ENCODE measurements at regions not wholly inside any gene's neighbourhood (a gene's known extent, or its start where the extent isn't known, plus 50 kb on each side); places are given as distances from the start of the nearest gene placed in this dataset.

DNA sequence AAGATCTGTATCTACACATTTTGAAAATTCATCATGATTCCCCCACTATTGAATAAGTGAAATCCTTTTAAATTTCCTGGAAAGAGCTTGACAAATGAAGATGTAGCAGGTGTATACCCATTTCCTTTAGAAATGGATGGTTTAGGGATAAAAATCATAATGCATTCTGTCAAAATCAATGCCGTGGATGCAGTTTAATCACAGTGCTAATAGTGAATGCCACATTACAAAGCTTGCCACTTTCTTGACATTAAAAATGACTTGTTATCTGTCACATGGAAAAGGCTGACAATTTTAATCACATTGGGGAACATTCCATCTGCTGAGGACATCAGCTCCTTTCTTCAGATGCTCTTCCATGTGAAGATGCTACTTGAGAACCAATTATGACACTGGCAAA, 229.6 kb downstream of the GPAM start:
- no peak for FAIRE-seq

DNA sequence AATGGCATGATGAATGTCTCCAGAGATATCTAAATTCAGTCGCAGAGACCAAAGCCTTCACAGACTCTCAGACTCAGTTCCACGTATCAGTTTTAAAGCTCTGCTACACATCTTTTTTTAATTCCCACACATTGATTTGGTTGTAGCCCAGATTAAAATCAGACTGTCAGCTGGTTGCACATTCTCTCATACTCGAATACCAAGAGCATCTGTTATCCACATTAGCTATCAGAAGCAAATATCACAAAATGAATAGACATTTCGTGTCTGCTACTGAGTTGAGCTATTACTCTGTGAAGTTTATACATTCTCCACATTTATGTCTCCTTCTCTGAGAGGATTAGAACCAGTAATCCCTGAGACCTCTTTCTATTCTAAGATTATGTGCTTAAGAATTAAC, 229.2 kb downstream of the GPAM start:
- FAIRE-seq: no peak

DNA sequence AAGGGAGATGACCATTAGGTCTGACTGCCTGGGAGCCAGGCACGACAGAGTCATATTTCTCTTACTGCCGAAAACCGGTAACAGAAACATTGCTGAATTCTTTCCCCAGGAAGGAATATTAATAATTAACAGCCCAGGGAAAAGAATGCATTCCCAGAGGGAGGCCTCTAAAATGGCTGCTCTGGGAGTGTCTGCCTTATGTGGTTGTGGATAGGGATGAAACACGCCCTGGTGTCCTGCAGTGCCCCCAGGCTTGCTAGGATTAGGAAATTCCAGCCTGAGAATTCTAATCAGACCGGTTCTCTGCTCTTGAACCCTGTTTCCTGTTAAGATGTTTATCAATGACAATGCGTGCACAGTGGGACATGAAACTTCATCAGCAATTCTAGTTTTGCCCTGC, 226.7 kb downstream of the GPAM start:
- no peak for FAIRE-seq

DNA sequence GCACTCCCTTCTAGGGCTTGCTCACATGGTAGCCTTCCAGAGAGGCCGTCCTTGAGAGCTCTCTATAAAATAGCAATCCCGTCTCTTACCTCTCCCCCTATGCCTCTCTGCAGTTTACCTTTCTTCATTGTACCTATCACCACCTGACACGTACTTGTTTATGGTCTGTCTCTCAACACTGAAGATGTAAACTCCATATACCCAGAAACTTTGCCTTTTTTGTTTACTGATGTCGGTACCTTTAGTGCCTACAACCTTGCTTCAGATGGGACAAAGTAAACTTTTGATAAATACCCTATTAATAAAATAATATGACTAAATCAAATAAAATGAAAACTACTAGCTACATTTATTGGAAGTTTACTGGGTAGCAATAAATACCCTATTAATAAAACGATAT, 220.6 kb downstream of the GPAM start:
- FAIRE-seq: no peak

DNA sequence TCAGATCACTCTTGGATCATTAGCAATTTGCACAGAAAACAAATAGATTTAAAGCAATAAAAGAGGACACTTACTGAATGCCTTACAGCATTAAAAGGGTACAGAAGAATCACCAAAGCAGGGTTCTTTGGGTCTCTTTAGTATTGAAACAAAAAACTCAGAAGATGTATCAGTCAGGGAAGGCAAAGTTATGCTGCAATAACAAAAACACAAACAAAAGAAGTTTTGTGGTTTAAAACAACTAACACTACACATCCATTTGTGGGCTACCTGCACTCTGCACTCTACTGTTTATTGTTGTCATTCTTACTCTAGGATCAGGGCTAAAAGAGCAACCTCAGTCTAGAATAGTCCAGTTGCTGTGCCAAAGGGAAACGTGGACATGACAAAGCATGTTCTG, 216.4 kb downstream of the GPAM start:
- no peak for FAIRE-seq

DNA sequence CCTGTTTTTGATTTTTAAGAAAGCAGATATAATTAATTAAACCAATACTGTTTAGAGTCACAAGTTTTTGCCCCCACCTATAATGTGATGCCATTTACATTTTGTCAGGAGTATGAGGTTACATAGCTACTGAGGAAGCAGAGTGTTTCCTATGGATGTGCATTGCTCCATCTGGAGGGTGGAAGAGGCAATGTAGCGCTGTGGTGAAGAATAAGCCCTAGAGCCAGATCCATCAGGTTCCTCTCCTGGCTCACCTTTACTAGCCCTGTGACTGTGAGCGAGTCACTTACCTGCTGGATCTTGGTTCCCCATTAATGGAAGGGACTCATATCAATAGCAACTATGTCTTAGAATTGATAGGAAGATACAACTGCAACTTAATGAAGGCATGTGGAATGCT, 216.0 kb downstream of the GPAM start:
- FAIRE-seq: no peak

DNA sequence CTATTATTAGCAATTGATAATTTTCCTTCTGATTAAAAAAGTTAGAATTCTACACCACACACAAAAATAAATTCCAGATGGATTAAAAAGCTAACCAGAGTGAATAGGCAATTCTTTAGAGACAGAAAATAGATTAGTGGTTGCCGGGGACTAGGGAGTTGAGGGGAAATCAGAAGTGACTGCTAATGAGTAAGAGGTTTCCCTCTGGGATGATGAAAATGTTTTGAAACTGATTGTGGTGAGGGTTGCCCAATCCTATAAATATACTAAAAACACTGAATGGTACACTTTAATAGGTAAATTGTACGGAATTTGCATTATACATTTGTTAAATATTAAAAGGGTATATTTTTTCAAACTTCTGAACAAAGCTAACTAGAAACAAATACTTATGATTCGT, 214.9 kb downstream of the GPAM start:
- FAIRE-seq: no peak

DNA sequence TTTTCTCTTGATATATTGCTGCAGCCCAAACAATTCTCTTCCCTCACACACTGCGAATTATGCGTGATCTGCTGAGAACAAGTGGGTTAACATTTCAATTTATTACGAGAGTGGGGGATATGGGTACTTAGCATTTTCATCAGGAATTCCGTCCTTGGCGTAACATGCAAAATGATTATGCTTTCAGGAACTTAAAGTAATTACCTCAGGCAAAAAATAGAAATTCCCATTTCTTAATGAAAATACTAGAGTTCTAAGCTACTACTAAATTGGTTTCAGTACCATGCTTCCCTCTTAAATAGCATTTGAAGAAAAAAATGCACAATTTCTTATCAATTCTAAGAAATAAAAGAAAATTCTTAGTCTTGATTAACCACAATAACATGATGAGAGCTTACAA, 213.5 kb downstream of the GPAM start:
- FAIRE-seq: no peak

DNA sequence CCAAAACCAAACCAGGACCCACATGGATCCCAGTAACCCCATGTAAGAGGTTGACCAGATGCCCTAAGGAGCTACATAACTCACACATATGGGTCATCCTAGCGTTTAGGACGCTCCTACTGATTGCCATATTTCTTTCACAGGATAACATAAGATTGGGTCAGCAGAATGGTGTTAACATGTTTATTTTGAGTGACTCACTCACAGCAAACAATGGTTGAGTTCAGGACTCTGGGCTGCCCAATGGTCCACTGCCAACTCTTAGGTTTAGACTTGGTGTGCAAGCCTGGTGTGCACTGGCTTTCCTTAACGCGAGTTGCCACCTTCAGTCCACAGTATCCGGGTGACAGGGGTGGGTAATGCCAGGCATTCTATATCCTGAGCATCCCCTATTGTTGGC, 211.5 kb downstream of the GPAM start:
- FAIRE-seq: no peak

DNA sequence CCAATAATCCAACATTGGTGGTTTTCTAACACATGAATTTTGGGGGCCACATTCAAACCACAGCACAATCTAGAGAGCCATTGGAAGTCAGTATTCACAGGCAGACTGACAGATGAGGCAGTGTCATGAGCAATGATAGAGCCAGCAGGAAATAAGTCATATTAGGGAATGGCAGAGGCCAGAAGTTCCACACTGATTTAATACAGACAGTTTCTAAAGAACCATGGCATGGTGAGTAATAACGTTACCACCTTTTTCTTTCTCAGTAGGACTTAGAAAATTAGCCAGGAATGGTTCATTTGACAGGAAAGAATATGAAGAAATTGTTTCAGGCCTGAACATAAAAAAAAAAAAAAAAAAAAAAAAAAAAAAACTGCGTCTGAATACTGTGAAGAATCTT, 210.3 kb downstream of the GPAM start:
- FAIRE-seq: no peak

DNA sequence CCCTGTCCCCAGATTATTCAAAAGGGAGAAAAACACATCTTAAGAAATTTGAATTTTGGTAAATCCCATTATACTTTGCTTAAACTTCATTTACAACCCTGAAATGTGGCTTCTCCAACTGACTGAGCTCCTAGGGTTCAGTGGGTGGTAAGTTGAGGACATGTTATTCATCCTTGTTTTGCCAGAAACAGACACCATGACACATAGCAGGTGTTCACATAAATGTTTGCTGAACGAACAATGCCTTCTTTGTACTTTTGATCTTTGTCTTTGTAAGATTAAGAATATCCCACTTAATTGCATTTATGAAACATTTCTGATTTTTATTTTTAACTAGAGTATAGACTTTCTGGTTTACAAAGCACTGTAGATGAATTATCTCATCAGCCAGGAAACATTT, 209.7 kb downstream of the GPAM start:
- no peak for FAIRE-seq

DNA sequence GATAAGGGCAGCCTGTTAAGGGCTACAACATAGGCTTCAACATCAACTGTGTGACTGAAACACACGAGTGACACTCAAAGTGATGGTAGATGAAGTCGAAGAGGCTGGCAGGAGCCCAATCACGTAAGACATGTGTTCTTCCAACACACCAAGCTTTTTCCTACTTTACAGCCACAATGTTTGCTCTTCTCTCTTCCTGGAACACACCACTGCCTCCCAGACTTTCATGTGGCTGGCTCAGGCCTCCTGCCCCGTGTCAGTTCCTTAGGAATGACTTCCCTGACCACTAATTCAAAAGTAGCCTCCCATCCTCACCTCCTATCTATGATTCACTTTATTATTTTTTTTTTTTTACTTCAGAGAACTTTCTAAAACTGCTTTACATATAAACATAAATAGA, 209.2 kb downstream of the GPAM start:
- no peak for FAIRE-seq

DNA sequence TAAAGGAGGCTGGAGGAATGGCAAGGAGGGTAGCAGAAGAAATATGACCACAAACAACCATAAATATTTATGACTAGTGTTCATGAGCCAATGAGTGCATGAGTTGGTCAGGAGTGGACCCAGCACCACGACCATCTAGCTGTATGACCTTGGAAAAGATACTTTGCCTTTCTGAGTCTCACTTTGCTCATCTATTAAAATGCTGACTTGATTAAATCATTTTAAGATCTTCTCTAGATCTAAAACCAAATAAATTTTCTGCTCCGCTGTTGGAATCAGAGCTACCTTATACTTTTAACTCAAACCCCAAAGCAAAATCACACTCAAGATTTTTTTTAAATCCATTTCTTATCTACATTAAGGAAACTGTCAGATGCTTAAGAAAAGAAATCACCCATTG, 207.0 kb downstream of the GPAM start:
- no peak for FAIRE-seq

DNA sequence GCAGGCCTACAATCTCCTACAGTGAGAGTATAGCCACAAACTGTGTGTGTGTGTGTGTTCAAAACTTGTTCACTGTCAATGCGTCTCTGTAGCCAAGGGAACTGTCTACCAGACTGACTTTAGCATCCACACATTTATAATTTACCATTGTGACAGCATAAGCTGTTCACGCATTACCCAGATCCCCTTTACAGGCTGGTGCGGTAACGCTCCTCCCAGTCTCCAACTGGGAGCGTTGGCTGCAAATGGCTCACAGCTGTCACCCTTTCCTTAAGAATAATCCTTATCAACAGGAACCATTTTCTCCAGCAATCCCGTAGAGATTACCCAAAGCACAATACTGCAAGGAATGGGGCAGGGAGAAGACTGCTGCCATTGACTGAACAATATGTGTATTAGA, 199.5 kb downstream of the GPAM start:
- no peak for FAIRE-seq

DNA sequence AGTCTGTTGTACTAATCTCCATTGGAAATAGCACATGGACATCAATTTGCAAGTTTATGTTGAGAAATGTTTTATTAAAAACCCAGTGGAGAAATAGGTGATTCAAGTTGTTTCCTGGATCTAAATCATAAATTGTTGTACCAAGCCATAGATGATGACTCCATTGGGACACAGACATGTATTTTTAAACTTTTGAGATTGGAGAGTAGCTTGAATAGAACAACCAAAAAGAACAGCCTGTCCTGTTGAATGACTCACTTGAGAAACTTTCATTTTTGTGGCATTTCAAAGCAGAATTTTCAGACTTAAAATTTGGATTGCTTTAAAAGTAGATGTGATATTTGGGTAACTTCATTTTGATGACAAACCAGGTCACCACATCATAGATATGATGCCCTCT, 197.5 kb downstream of the GPAM start:
- FAIRE-seq: no peak

DNA sequence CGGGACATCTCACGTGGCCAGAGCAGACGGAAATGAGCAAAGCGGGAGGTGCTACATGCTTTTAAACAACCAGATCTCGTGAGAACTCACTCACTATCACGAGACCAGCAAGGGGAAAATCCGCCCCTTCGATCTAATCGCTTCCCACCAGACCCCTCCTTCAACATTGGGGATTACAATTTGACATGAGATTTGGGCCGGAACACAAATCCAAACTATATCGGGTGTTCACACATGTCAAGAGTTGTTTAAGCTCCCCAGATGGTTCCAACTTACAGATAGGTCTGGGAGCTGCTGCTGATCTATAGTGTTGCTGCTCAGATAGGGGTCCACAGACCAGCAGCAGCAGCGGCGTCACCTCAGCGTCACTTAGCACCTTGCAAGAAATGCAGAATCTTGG, 194.9 kb downstream of the GPAM start:
- no peak for FAIRE-seq

DNA sequence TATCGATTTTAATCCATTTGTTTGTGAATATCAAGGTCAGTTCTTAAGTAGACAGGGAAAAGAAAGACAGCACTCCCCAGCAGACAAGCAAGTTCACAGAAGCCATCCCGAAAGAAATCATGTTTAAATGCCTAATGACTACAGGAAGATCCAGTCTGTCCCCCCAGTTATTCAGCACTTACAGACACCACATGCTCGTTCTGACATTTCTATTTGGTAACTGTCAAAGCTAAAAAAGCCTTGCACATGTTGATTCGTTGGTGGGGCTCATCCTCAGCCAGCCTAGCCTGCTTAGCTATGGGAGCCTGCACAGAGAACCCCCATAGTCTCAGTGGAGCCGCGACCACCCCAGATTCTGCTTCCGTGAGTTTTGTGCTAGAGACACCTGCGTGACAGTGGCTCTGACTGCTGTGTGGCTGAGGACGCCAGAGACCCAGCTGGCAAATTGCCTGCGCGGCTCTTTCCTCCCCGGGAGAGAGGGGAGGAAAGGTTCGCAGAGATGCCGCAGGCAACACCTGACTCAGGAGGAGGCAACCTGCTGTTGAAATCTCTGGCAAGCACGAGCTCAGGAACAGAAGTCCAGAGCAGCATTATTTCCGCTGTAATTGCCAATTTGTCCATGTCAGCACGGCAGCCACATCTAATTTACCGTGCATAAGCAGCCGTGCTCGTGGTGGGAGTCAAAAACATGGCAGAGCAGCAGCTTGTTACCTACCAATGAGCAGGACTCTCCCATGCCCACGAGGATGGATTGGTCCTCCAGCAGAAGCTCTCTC, 194.2 kb downstream of the GPAM start:
- no peak for FAIRE-seq

DNA sequence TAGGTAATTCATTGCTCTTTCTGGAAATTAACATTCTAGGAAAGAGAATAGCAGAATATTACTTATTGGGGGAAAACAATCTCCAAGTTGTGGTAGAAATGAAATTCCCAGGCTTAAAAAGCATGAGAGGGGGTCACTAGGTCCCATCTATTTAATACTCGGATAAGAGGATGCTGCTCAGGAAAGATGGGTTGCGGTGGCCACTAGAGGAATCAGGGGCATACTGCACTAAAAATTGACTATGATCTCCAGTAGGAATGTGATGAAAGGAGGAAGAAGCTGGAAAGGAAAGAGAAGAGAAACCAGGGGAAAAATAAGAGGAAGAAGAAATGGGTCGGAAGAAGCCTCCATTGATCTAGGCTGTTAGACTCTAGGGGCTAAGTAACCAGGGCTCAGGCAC, 192.8 kb downstream of the GPAM start:
- FAIRE-seq: no peak

DNA sequence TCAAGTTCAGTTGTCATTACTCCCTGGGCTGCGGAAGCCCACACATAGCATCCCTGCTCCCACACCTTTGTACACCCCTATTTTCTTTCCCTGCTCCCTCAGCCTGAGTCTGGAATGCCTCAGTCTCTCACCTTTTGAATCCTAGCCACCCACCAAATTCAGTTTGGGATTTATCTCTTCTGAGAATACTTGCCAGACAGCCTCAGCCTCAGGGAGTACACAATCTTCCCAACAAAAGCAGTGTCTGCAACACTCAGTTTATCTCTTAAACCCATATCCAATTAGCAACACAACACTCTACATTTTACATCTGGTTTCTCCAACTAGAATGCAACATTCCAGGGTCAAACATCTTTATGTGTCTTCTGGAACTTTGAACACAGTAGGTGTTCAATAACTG, 190.2 kb downstream of the GPAM start:
- FAIRE-seq: no peak

DNA sequence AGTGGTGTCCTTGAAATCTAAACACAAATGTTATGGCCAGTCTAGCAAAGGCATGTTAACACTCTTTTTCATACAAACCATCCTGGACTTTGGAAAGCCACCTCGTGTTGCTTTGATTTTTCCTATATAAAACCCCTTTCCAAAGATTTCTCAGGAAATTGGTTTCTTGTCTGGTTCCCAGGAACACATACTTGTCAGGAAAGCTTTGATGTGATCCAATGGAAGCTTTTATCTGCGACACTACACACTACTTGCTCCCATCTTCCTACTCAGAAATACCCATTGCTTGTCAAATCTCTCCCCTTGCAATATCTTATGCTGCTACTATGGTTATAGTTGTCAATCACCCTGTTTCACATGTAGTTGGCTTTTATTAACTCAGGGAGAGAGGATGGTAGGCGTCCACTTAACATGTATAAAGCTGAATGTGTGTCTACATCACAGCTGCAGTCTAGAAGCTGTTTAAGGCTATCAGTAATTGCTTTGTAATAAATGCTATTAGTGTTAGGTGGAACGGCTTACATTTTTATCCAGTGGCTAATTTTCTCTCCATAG, 189.6 kb downstream of the GPAM start:
- no peak for FAIRE-seq

DNA sequence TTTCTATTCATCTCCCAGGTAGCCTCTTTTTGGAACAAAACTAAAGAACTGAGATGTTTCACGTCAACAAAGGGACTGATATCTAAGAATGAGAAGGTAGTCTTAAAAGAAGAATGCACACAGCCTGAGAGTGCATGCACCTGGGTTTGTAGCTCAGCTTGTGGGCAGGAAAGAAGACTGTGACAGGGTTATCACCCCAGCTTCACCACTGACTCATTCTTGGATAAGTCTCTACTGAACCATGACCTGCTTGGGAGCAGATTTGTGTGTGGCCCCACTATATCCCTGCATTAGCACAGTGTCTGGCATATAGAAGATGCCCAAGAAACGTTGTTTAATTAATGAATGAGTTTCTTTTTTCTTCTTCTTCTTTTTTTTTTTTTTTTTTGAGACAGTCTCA, 187.5 kb downstream of the GPAM start:
- no peak for FAIRE-seq

DNA sequence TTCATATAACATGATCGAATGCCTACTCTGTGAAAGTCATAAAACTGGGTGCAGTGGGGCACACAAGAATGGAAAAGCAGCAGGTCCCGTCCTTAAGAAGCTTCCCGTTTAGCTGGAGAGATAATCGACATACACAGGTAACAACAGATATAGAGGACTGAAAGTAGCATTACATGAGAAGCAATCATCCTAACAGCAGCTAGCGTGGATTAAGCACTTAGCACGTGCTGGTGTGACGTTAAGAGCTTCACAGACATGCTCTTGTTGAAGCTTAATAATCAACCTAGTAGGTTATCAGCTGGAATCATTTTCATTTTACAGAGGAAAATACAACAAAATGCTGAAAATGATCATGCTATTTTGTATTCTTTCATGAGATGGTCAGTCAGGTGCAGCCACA, 184.8 kb downstream of the GPAM start:
- no peak for FAIRE-seq

DNA sequence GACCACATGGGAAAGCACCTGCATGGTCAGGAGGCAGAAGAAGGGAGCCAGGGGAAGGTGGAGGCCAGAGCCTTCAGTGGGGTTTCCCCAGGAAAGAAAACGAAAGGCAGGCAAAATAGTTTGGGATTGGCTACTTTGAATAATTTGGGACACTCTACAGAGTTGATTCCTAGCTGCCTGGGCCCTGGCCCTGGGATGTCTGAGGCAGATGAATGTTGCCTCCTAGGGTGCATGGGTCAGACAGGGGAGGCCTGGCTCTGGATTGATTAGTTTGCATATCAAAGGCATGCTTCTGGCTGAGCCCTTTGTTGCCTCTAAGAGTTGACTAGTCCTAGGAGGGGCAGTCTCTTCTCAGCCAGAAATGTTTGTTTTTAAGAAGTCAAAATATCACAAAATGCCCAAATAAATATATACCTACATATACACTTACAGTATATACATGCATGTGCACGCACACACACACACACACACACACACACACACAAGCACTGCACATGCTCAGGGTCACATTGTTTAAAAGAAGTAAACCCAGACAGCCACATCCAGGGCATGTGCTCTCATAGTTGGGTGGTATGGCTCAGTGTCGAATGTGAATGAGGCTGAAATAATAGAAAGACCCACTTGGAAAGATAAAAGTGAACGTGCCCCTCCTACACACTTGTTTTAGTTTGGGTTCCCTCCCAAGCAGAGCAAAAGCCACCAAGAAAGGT, 184.2 kb downstream of the GPAM start:
- no peak for FAIRE-seq

DNA sequence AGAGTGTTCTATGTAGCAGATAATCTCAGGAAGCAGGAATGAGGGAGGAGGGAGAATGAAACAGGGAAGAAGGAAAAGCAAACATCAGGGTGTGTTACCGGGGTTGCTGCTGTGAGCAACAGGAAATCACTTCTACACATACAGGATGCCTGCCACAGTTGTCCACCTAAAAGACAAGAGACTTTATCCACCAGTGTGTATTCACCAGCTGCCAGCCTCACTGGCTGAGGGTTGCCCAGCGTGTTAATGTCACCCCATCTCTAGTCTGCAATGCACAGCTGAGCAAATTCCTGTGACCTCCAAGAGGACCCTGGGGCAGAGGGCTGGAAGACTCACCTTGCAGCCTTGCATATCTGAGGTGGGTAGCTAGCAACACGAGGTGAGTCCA, 183.7 kb downstream of the GPAM start:
- FAIRE-seq: no peak

DNA sequence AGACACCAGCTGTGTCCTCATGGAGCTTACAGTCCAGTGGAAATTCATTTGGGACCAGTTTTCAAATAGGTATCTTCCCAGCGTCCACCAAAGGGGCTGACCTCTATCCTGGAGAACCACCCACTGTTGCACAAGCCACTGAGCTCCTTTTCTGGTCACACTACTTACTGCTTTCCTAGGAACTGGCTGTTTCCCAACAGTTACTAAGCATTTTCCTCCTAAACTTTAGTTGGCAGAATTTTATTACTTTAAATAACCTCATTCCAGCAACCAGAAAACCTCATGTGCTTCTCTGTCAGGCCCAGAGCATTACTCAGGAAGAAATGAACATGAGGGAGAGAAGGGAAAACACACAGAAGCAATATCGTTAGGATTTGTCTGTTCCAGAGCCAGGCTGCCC, 183.1 kb downstream of the GPAM start:
- FAIRE-seq: no peak
